ENCODE measurements at regions not wholly inside any gene's neighbourhood (a gene's known extent, or its start where the extent isn't known, plus 50 kb on each side); places are given as distances from the start of the nearest gene placed in this dataset.

GRCh38 chr10:78578929-78579328 is 489.8 kb upstream of the ZMIZ1 start:
- DNase-seq, result peak; percentile 29

DNA sequence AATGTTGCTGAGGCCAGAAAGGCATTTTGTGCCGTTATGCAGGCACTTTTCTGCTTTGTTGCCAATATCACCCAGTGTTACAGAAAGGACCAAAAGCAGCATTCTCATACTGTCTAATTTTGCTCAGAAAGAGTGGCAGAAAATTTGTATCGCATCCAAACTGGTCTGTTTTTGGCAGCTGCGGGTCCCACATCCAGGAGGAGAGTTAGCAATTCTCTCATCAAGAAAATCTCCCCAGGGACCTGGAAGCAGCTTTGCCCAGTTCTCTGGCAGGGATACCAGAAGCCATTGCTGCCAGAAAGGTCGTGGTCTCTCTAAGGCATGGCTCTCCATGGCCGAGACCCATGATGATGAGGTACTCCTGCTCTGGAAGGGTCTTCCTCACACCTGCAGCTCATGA is 489.2 kb upstream of the ZMIZ1 start:
- DNase-seq, result no peak

DNA sequence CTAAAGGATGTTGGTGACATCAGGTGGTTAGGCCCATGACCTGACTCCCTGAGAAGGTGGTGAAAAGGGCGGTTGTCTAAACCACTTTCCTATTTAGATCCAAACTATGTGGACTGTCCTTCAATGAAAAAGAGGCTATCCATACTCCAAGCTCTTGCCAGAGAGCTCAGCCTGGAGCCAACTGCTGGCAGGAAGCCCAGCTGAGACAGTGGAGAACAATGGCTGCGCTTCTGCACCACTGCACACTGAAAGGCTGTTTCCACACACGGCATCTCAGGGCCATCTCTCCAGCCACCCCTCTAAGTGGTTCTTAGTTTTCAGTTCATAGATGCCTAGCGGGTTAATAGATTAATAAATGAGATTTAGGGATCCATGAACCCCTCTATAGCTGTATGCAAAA is 488.8 kb upstream of the ZMIZ1 start:
- DNase-seq, result no peak

- no peak for DNase-seq
Measured at GRCh38 chr10:78581133-78581694, 487.6 kb upstream of the ZMIZ1 start.

DNA sequence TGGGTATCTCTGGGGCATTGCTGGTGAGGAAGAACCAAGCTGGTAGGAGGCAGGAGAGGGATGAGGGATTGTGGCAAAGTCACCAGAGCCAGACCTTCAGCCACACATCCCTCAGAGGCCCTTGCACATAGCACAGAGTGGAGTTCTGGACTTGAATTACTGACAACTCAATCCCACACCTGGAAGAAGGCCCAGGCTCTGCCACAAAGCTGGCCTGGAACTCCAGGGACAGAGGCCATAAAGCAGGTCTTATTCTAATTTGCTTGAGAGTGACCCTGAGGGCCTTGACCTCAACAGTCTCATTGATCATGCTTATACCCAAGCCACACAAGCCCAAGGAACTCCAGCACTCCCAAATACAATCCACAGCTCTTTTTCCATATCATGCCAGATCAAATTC is 486.2 kb upstream of the ZMIZ1 start:
- no peak for DNase-seq

DNA sequence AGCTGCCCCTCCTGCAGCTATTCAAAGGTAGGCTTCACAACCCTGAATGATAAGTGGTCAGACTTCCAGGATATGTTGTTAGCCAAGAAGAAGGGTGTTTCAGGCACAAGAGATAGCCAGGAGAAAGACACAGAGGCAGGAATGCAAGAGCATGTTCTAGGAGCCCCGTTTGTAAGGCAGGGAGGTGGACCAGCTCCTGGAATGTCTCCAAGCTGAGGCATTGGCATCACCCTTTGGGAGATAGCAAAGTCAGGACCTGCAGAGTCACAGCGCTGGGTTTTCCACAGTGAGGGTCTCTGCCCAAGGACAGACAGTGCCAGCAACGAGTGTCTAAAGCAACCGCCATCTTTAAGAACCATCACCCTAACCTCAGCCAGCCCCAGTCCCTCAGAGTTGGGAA is 484.5 kb upstream of the ZMIZ1 start:
- no peak for DNase-seq

GRCh38 chr10:78584681-78585080 is 484.1 kb upstream of the ZMIZ1 start:
- DNase-seq, result no peak

DNA sequence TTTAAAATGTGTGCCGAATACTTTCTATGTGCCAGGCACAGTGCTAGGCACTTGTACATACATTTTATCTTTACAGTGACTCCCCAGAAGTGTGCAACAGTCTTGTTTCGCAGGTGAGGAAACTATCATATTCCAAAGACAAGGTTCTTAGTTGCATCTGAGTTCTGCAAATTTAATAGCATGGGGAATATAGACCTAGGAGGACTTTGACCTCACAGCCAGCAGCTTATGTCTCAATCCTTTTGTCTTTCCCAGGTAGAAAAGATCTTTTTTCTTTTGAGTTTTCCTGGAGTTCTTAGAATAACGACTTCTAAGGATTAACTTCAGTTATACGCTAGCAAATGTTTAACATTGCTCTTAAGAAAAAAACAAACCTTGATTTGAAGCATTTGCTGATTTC is 482.8 kb upstream of the ZMIZ1 start:
- DNase-seq, result no peak

DNA sequence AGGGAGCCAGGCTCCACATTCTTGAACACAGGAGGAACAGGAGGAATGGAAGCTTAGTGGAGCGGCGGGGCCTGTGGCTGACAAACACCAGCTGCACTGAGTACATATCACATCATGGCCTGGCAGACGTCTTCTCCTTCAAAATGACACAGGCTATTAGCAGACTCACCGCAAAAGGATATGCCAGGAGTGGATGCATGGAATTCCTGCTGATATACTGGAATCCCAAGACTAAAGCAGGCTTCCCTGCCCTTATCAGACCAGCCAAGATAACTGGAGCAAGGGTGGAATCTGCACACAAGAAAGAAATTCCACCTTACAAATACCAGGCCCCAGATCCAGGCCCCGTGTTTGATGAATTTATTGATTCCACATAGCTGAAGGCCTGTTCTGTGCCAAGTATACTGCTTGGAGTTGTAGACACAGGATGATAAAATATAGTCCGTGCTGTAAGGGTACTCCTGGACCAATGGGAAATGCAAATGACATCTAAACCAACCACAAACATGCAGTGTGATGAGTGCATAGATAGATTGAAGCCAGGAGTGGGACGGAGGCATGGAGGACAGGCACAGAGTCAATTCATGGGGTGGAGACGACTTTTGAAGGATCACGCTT is 480.5 kb upstream of the ZMIZ1 start:
- no peak for DNase-seq

DNA sequence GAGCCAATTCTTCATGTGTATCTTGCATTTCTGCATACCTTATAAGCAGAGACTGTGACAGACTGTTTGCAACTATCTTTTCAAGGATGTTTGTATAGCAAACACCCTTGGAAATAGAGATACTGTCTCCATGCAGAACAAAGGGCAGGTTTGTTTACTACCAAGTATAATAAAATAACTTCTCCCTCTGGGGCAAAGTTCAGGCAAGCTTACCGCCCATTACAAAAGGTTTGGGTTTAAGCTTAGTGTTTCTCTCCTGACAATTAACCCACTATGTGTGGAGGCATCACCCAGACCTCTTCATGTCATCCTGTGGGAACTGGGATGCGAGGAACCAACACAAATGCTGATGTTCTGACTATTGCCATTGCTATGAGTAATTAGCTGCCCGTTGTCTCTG is 479.1 kb upstream of the ZMIZ1 start:
- no peak for DNase-seq

GRCh38 chr10:78591066-78591465 is 477.7 kb upstream of the ZMIZ1 start:
- DNase-seq, result no peak

- DNase-seq, result no peak
Measured at GRCh38 chr10:78594559-78595268, 474.1 kb upstream of the ZMIZ1 start.

DNA sequence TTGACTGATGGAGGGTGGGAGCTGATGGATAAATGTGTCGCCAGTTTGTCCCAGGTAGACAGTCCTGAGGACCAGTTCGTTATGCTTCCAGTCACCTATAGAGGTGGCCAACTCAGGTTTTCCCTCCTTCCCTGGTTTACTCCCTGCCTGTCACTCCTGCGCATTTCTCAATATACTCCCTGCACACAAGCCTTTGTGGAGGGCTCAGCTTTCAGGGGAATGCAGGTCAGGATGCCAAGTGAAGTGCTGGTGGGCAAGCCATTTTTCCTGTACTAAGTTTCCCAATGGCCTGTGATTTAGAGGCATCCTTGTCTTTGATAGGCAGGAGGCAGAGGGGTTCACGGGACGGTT is 473.5 kb upstream of the ZMIZ1 start:
- no peak for DNase-seq

DNA sequence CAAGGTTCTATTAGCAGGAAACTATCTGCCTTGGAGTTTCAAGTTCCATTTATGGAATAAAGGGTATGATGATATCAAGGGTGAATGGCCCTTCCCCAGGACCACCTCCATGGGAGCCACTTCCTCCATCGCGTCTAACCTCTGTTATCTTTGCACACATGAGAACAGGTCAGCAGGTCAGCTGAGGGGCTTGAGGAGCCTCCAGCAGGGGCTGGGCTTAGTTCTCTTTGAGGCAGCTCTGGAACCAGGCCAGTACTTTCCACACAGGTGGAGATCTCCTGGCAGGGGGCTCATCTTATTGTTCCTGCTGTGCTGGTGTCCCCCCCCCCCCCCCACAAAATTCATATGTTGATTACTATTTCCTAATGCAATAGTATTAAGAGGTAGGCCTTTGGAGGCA is 472.2 kb upstream of the ZMIZ1 start:
- DNase-seq, result no peak

GRCh38 chr10:78597796-78598555 is 470.8 kb upstream of the ZMIZ1 start:
- DNase-seq, result no peak

DNA sequence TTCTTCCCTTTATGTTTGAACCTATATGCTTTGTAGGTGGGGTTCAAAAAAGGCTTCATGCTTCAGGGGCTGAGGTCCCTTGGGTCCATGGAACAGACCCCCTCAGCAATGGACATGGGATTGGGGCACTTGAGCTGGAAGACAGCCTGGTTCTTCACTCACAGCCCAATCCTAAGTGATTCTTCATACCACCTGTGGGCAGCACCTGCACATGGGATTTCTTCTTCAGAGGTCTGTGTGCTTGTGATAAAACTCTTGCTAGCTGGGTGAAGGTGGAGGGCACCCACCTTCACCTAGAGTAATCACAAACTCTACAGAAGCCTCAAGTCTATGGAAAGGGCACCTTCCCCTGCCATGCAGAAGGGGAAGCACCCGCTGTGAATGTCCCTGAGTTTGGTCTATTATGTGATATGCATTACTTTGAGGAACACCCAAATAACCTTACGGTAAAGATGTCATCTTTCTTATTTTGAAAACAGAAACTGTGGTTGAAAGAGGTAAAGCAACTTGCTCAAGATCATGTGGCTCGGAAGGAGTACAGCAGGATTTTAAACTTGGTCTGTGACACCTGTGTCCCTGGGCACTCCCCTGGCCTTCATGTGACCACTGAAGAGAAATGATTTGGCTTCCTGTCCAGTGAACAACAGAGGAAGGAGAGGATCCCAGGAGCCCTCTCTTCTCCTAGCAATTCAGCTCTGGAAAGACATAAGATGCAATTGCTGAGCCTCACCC is 469.5 kb upstream of the ZMIZ1 start:
- no peak for DNase-seq

GRCh38 chr10:78600121-78600665 is 468.6 kb upstream of the ZMIZ1 start:
- DNase-seq, result no peak

GRCh38 chr10:78600740-78601139 is 468.0 kb upstream of the ZMIZ1 start:
- no peak for DNase-seq

- no peak for DNase-seq
Measured at GRCh38 chr10:78602201-78602932, 466.4 kb upstream of the ZMIZ1 start.

GRCh38 chr10:78604286-78604685 is 464.5 kb upstream of the ZMIZ1 start:
- no peak for DNase-seq

GRCh38 chr10:78604721-78605120 is 464.0 kb upstream of the ZMIZ1 start:
- DNase-seq, result no peak

DNA sequence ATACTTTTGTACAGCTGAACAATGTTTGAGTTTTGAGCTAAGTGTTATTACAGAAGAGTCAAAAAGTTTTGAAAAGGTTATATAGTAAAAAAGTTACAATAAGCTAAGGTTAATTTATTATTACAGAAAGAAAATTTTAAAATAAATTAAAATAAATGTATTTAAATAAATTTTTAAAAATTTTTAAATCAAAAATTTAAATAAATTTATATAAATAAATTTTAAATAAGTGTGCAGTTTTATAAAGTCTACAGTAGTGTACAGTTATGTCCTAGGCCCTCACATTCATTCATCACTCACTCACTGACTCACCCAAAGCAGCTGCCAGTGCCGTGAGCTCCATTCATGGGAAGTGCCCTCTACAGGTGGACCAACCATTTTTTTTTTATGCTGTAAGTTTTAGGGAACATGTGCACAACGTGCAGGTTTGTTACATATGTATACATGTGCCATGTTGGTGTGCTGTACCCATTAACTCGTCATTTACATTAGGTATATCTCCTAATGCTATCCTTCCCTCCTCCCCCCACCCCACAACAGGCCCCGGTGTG is 462.9 kb upstream of the ZMIZ1 start:
- no peak for DNase-seq

Measured in activated naive CD4-positive, alpha-beta T cell treated with anti-CD3 and anti-CD28 coated beads, Interleukin-2, amount 50 U/mL, for 16 hours (primary cell).